GM23248 (cell line): ENCODE measurements at regions not wholly inside any gene's neighbourhood (a gene's known extent, or its start where the extent isn't known, plus 50 kb on each side); places are given as distances from the start of the nearest gene placed in this dataset.
"Not testable (repeated sequence)": the region's sequence is repeated elsewhere in the genome, so short reads cannot be mapped to it uniquely, and the experiment has no call there.

ENCODE experiments used
- EZH2 ChIP-seq: fragments of 200-600 bp; sonication (generic); IDR thresholded peaks from 2 replicates; pipeline ENCODE4 v1.6.1; 2018; ENCODE audit warnings: antibody characterized with exemption, mild to moderate bottlenecking; ENCODE audit not compliant: insufficient read depth, poor library complexity, severe bottlenecking
- EZH2phosphoT487 ChIP-seq: fragments of 200-600 bp; sonication (generic); IDR thresholded peaks from 2 replicates; pipeline ENCODE4 v1.6.1; 2018; ENCODE audit warnings: antibody characterized with exemption, moderate library complexity, mild to moderate bottlenecking, low read depth; ENCODE audit not compliant: insufficient read depth

- not testable (repeated sequence) for TF ChIP-seq EZH2phosphoT487, EZH2
Observed at GRCh38 chr9:65454666-65455065, 169.7 kb upstream of the FOXD4L5 start.
